GM21619 (cell line): ENCODE measurements at regions not wholly inside any gene's neighbourhood (a gene's known extent, or its start where the extent isn't known, plus 50 kb on each side); places are given as distances from the start of the nearest gene placed in this dataset.

ENCODE experiments used
- ATAC-seq: cut with Tn5 transposase; IDR thresholded peaks from one replicate; pipeline ENCODE4 v1.9.1; 2021; ENCODE audit not compliant: unreplicated experiment

- no peak for ATAC-seq
Measured at GRCh38 chr16:74035816-74036215, 260.8 kb upstream of the PSMD7 start.

- no peak for ATAC-seq
Measured at GRCh38 chr16:74034862-74035261, 261.8 kb upstream of the PSMD7 start.

- no peak for ATAC-seq
Measured at GRCh38 chr16:74034200-74034599, 262.4 kb upstream of the PSMD7 start.

- no peak for ATAC-seq
Measured at GRCh38 chr16:74033441-74033995, 263.1 kb upstream of the PSMD7 start.

- ATAC-seq: no peak
Measured at GRCh38 chr16:74031551-74031950, 265.1 kb upstream of the PSMD7 start.

GRCh38 chr16:74030000-74030706, 266.5 kb upstream of the PSMD7 start:
- ATAC-seq: no peak

GRCh38 chr16:74029115-74029792, 267.4 kb upstream of the PSMD7 start:
- ATAC-seq: no peak

- ATAC-seq: no peak
Measured at GRCh38 chr16:74026373-74027281, 270.0 kb upstream of the PSMD7 start.

- ATAC-seq: no peak
Measured at GRCh38 chr16:74024953-74025352, 271.7 kb upstream of the PSMD7 start.

GRCh38 chr16:74020095-74020670, 276.4 kb upstream of the PSMD7 start:
- no peak for ATAC-seq

- ATAC-seq: no peak
Measured at GRCh38 chr16:74019612-74020011, 277.0 kb upstream of the PSMD7 start.

- ATAC-seq: no peak
Measured at GRCh38 chr16:74015953-74016352, 280.7 kb upstream of the PSMD7 start.

GRCh38 chr16:73998707-73999106, 297.9 kb upstream of the PSMD7 start:
- ATAC-seq: no peak

- no peak for ATAC-seq
Measured at GRCh38 chr16:73997971-73998370, 298.6 kb upstream of the PSMD7 start.

GRCh38 chr16:73997340-73997711, 299.3 kb upstream of the PSMD7 start:
- no peak for ATAC-seq

GRCh38 chr16:73996624-73997339, 299.8 kb upstream of the PSMD7 start:
- no peak for ATAC-seq

- no peak for ATAC-seq
Measured at GRCh38 chr16:73993878-73994277, 302.7 kb upstream of the PSMD7 start.

- ATAC-seq: no peak
Measured at GRCh38 chr16:73978407-73978784, 318.2 kb upstream of the PSMD7 start.

- ATAC-seq: no peak
Measured at GRCh38 chr16:73976644-73977043, 320.0 kb upstream of the PSMD7 start.

GRCh38 chr16:73973174-73973573, 323.4 kb upstream of the PSMD7 start:
- ATAC-seq: no peak
